Astrocyte (in vitro differentiated cells and primary cell): ENCODE measurements at regions not wholly inside any gene's neighbourhood (a gene's known extent, or its start where the extent isn't known, plus 50 kb on each side); places are given as distances from the start of the nearest gene placed in this dataset.

ENCODE experiments used
- DNase-seq: peaks from one replicate; pipeline ENCODE4 v3.0.0-alpha.2; 2010; ENCODE audit warnings: low read depth
- FAIRE-seq: peaks from 2 replicates; lab custom pipeline; 2011; peaks lifted over from hg19 to GRCh38; lab: Jason Lieb, UNC
- H2AFZ ChIP-seq: 2 replicates; pipeline ENCODE4 v1.6.0; 2012; ENCODE audit warnings: low read depth, low read length, inconsistent platforms
- H3K27ac ChIP-seq: 2 replicates; pipeline ENCODE4 v1.5.1; 2011; ENCODE audit warnings: low read depth, low read length, inconsistent platforms
- H3K27me3 ChIP-seq: 2 replicates; pipeline ENCODE4 v1.6.0; 2011; ENCODE audit warnings: low read length, inconsistent platforms; ENCODE audit not compliant: insufficient read depth
- H3K36me3 ChIP-seq: 2 replicates; pipeline ENCODE4 v1.5.1; 2011; ENCODE audit warnings: low read length, inconsistent platforms; ENCODE audit not compliant: insufficient read depth
- H3K4me1 ChIP-seq: 2 replicates; pipeline ENCODE4 v1.5.1; 2011; ENCODE audit warnings: low read length, inconsistent platforms; ENCODE audit not compliant: insufficient read depth
- H3K4me2 ChIP-seq: 2 replicates; pipeline ENCODE4 v1.6.0; 2012; ENCODE audit warnings: low read length, inconsistent platforms
- H3K4me3 ChIP-seq: 2 replicates; pipeline ENCODE4 v1.5.1; 2011; ENCODE audit warnings: low read depth, mild to moderate bottlenecking, low read length, inconsistent platforms; ENCODE audit not compliant: insufficient read depth
- H3K79me2 ChIP-seq: 2 replicates; pipeline ENCODE4 v1.6.0; 2012; ENCODE audit warnings: mild to moderate bottlenecking, low read length, inconsistent platforms; ENCODE audit not compliant: insufficient read depth
- H3K9ac ChIP-seq: 2 replicates; pipeline ENCODE4 v1.6.0; 2012; ENCODE audit warnings: mild to moderate bottlenecking, low read length, inconsistent platforms
- H3K9me3 ChIP-seq: 2 replicates; pipeline ENCODE4 v1.5.1; 2012; ENCODE audit warnings: low read depth, mild to moderate bottlenecking, low read length, inconsistent platforms; ENCODE audit not compliant: insufficient read depth
- H4K20me1 ChIP-seq: 2 replicates; pipeline ENCODE4 v1.6.0; 2012; ENCODE audit warnings: low read length, inconsistent platforms; ENCODE audit not compliant: insufficient read depth
- H3K27ac Mint-ChIP-seq: one replicate; pipeline ENCODE4 v1.8.0; 2021; ENCODE audit warnings: mild to moderate bottlenecking, mixed read lengths; ENCODE audit not compliant: unreplicated experiment
- H3K27me3 Mint-ChIP-seq: one replicate; pipeline ENCODE4 v1.8.0; 2021; ENCODE audit warnings: low read depth, mixed read lengths; ENCODE audit not compliant: unreplicated experiment
- H3K36me3 Mint-ChIP-seq: one replicate; pipeline ENCODE4 v1.8.0; 2021; ENCODE audit warnings: low read depth, mixed read lengths; ENCODE audit not compliant: unreplicated experiment
- H3K4me1 Mint-ChIP-seq: one replicate; pipeline ENCODE4 v1.8.0; 2021; ENCODE audit warnings: low read depth, mixed read lengths; ENCODE audit not compliant: unreplicated experiment
- H3K4me3 Mint-ChIP-seq: one replicate; pipeline ENCODE4 v1.8.0; 2021; ENCODE audit warnings: mild to moderate bottlenecking, moderate library complexity, mixed read lengths; ENCODE audit not compliant: unreplicated experiment
- H3K9me3 Mint-ChIP-seq: one replicate; pipeline ENCODE4 v1.8.0; 2021; ENCODE audit warnings: mild to moderate bottlenecking, mixed read lengths; ENCODE audit not compliant: unreplicated experiment
- EZH2 ChIP-seq: IDR thresholded peaks from 2 replicates; pipeline ENCODE4 v1.6.1; 2012; ENCODE audit warnings: mild to moderate bottlenecking, low read length, inconsistent platforms; ENCODE audit not compliant: insufficient read depth
- TF ChIP-seq, protein P1 (sequence below): IDR thresholded peaks from 2 replicates; pipeline ENCODE4 v1.5.1; 2011; ENCODE audit warnings: low read depth, mild to moderate bottlenecking, inconsistent platforms, low read length, moderate library complexity; ENCODE audit not compliant: insufficient read depth

DNA sequence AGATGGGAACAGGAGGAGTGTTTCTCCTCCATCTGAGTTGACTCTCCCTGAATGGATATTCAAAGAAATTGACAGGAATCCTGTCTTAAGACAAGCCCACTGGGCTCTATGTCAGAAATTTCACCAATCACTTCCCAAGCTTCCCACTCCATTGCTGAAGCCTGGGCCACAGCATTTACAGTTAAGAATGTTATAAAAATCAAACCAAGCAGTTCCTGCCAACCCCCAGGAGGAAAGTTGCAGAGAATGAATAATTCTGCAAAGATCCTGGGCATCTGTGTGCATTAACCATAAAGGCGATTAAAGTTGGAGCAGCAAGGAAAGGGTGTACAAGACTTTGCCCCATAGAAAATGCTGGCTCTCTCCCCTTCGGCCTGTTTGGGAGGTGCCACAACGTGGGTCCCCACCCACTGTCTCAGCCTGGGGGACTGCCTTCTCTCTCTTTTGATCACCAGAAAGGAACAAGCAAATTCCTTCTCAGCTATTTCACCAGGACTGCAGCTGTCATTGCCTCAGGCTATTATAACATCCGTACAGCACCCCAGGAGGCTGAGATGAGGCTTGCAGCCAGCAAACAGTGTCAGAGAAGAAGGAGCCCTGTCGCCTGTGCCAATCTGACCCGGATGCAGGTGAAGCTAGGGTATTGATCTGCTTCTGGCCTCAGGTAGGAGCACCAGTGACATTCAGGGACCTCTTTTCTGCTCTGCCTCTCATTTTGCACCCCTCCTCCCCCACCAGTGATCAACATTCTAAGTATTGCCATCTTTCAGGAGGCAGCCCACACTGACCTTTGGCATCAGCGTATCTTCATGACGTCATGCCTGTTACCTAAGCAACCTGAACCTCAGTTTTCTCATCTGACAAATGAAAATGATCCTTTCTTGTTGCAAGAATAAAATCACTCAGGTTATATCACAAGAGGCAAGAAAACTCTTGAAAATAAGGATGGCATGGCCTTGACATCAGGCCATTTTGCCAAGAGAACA lies 219.0 kb downstream of the SH3BP4 start:
- peak; percentile 93 for FAIRE-seq
- H3K27me3 Mint-ChIP-seq: peaks cover 2% of the 10 kb centered on the region
- Histone ChIP-seq H3K36me3 (no peaks in the 10 kb centered on the region), H3K4me3 (no peak overlapping the region), H3K27me3 (no peaks in the 10 kb centered on the region), H3K9me3 (no peaks in the 10 kb centered on the region), H4K20me1 (no peaks in the 10 kb centered on the region), H3K27ac (peak overlapping the region; percentile 22), H3K4me1 (peaks cover 19% of the 10 kb centered on the region), H3K79me2 (no peaks in the 10 kb centered on the region), H2AFZ (peak overlapping the region; percentile 0), H3K4me2 (peak overlapping the region; percentile 49), H3K9ac (no peak overlapping the region)
- peak; percentile 42 for DNase-seq
- H3K4me3 Mint-ChIP-seq: peak overlapping the region; percentile 5
- peak overlapping the region; percentile 97 for H3K27ac Mint-ChIP-seq
- H3K4me1 Mint-ChIP-seq: peaks cover 27% of the 10 kb centered on the region
- no peaks in the 10 kb centered on the region for H3K36me3 Mint-ChIP-seq
- H3K9me3 Mint-ChIP-seq: no peaks in the 10 kb centered on the region
- TF ChIP-seq, protein P1, sequence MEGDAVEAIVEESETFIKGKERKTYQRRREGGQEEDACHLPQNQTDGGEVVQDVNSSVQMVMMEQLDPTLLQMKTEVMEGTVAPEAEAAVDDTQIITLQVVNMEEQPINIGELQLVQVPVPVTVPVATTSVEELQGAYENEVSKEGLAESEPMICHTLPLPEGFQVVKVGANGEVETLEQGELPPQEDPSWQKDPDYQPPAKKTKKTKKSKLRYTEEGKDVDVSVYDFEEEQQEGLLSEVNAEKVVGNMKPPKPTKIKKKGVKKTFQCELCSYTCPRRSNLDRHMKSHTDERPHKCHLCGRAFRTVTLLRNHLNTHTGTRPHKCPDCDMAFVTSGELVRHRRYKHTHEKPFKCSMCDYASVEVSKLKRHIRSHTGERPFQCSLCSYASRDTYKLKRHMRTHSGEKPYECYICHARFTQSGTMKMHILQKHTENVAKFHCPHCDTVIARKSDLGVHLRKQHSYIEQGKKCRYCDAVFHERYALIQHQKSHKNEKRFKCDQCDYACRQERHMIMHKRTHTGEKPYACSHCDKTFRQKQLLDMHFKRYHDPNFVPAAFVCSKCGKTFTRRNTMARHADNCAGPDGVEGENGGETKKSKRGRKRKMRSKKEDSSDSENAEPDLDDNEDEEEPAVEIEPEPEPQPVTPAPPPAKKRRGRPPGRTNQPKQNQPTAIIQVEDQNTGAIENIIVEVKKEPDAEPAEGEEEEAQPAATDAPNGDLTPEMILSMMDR: peak; percentile 32
- no peak for TF ChIP-seq EZH2

DNA sequence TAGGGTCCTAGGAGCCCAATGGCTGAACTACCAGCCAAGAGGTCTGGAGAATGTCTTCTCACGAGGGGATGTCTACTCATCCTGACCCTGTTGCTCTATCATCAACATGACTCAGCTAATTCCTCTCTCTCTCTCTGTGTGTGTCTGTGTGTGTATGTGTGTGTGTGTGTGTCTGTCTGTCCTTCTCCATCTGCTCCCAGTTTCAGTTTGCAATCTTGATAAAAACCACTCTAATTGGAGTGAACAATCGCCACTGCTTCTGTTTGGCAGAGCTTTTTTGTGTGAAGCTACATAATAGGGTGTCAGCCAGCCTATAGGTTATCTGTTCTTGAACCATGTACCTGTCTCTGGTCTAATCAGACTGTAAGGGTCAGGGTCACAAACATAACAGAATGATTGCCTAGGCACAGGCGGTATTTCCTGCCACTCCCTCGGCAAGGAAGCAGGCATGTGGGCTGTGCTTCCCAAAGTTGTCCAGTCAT lies 219.8 kb downstream of the SH3BP4 start:
- H3K4me1 ChIP-seq: peaks cover 19% of the 10 kb centered on the region
- H4K20me1 ChIP-seq: no peaks in the 10 kb centered on the region
- H3K27me3 ChIP-seq: peaks cover 3% of the 10 kb centered on the region
- H3K4me3 ChIP-seq: no peak overlapping the region
- Mint-ChIP-seq H3K27ac (peak overlapping the region; percentile 97), H3K36me3 (no peaks in the 10 kb centered on the region), H3K4me1 (peaks cover 27% of the 10 kb centered on the region), H3K27me3 (peaks cover 2% of the 10 kb centered on the region), H3K9me3 (peaks cover 4% of the 10 kb centered on the region), H3K4me3 (no peak overlapping the region)
- H3K4me2 ChIP-seq: peak overlapping the region; percentile 49
- H2AFZ ChIP-seq: no peak overlapping the region
- no peaks in the 10 kb centered on the region for H3K36me3 ChIP-seq
- TF ChIP-seq, protein P1: no peak
- no peak for TF ChIP-seq EZH2
- H3K9ac ChIP-seq: no peak overlapping the region
- H3K9me3 ChIP-seq: peaks cover 2% of the 10 kb centered on the region
- no peak overlapping the region for H3K27ac ChIP-seq
- no peaks in the 10 kb centered on the region for H3K79me2 ChIP-seq
- DNase-seq: peak; percentile 72
- peak; percentile 41 for FAIRE-seq
